HCT116 (cell line): ENCODE measurements at regions not wholly inside any gene's neighbourhood (a gene's known extent, or its start where the extent isn't known, plus 50 kb on each side); places are given as distances from the start of the nearest gene placed in this dataset.

Experiments used
- ATAC-seq: fragments of 200-7000 bp; cut with Tn5 transposase; 2 replicates; pipeline ENCODE4 v1.9.1; 2020; ENCODE audit warnings: mild to moderate bottlenecking, moderate library complexity
- BruUV-seq: library from RNA; stranded (reverse); fragments of 400-500 nt; replicated peaks from 2 replicates; lab custom pipeline; 2021; lab: Mats Ljungman, UMichigan
- CTCF ChIA-PET: fragments of 300-600 bp; sonication (Branson Sonifier 250); formaldehyde crosslinking; loops from one replicate; lab custom pipeline; 2021; ENCODE audit warnings: antibody characterized with exemption; lab: Charles Lee
- POLR2A ChIA-PET: fragments of 300-600, 350-600 bp; sonication (Branson Sonifier 250); formaldehyde crosslinking; loops from one replicate; lab custom pipeline; 2021; ENCODE audit warnings: antibody characterized with exemption; lab: Charles Lee
- RAD21 ChIA-PET, 2 experiments: fragments of 300-600 bp; sonication (Branson Sonifier 250); formaldehyde crosslinking; loops; one replicate each; lab custom pipeline; 2023; ENCODE audit warnings: low total read pairs in 2 of 2; ENCODE audit not compliant: uncharacterized antibody in 2 of 2, unreplicated experiment in 2 of 2, low non-redundant PET in 1 of 2; lab: Charles Lee
- DNase-seq: peaks from one replicate; pipeline ENCODE4 v3.0.0-alpha.2; 2010; ENCODE audit warnings: low read depth, low spot score
- H2AFZ ChIP-seq: fragments of 200-600 bp; shearing (Covaris generic), sonication (generic); 2 replicates; pipeline ENCODE4 v1.6.1; 2017; ENCODE audit warnings: low read depth, mixed run types, mixed read lengths, antibody characterized with exemption, low read length; ENCODE audit not compliant: poor library complexity, severe bottlenecking
- H3K27ac ChIP-seq: 2 replicates; pipeline ENCODE4 v1.5.1; 2012; ENCODE audit warnings: low read depth, low read length
- H3K27me3 ChIP-seq: fragments of 200-600 bp; sonication (generic); 2 replicates; pipeline ENCODE4 v1.6.1; 2016; ENCODE audit warnings: mixed run types, low read length, mixed read lengths; ENCODE audit not compliant: insufficient read depth
- H3K36me3 ChIP-seq, 2 experiments: fragments of 200-500 bp in 1 of 2; fragments of 200-600 bp in 1 of 2; sonication (Bioruptor generic) in 1 of 2; sonication (generic) in 1 of 2; 2 replicates each; pipeline versions ENCODE4 v1.5.1 to v1.6.1; 2014 to 2016; ENCODE audit warnings: low read length in 2 of 2, inconsistent platforms in 1 of 2, mixed read lengths in 1 of 2, mixed run types in 1 of 2; ENCODE audit not compliant: insufficient read depth in 2 of 2, control insufficient read depth in 1 of 2
- H3K4me1 ChIP-seq, 2 experiments: fragments of 200-600 bp in 1 of 2; sonication (generic) in 1 of 2; 2 replicates each; pipeline versions ENCODE4 v1.5.1 to v1.6.1; 2012 to 2017; ENCODE audit warnings: low read length in 2 of 2, inconsistent platforms in 1 of 2, mild to moderate bottlenecking in 1 of 2, mixed read lengths in 1 of 2, mixed run types in 1 of 2, moderate library complexity in 1 of 2; ENCODE audit not compliant: insufficient read depth in 2 of 2, control insufficient read depth in 1 of 2
- H3K4me2 ChIP-seq: fragments of 200-600 bp; sonication (generic); 2 replicates; pipeline ENCODE4 v1.6.1; 2017; ENCODE audit warnings: mixed run types, low read length, mixed read lengths
- H3K4me3 ChIP-seq, 2 experiments: fragments of 200-600 bp in 1 of 2; sonication (generic) in 1 of 2; replicated peaks in 1 of 2; 2 replicates each; pipeline ENCODE4 v1.5.1; 2011 to 2016; ENCODE audit warnings: low read length in 2 of 2, control low read depth in 1 of 2, low read depth in 1 of 2, mild to moderate bottlenecking in 1 of 2, mixed read lengths in 1 of 2, mixed run types in 1 of 2
- H3K79me2 ChIP-seq: fragments of 200-600 bp; sonication (generic); 2 replicates; pipeline ENCODE4 v1.6.1; 2017; ENCODE audit warnings: mild to moderate bottlenecking, mixed run types, low read length, moderate library complexity, mixed read lengths; ENCODE audit not compliant: insufficient read depth
- H3K9ac ChIP-seq: fragments of 200-600 bp; sonication (generic); 2 replicates; pipeline ENCODE4 v1.6.1; 2016; ENCODE audit warnings: low read length, mixed read lengths
- H3K9me2 ChIP-seq: fragments of 200-600 bp; sonication (generic), shearing (Covaris generic); 2 replicates; pipeline ENCODE4 v1.6.1; 2017; ENCODE audit warnings: mixed run types, mild to moderate bottlenecking, moderate library complexity; ENCODE audit not compliant: insufficient read depth
- H3K9me3 ChIP-seq, 2 experiments: fragments of 200-500 bp in 1 of 2; fragments of 200-600 bp in 1 of 2; sonication (Bioruptor generic) in 1 of 2; sonication (generic) in 1 of 2; 2 replicates each; pipeline ENCODE4 v1.6.1; 2014 to 2017; ENCODE audit warnings: low read length in 2 of 2, mixed read lengths in 2 of 2, inconsistent platforms in 1 of 2, low read depth in 1 of 2, mild to moderate bottlenecking in 1 of 2, mixed run types in 1 of 2, moderate library complexity in 1 of 2; ENCODE audit not compliant: control insufficient read depth in 1 of 2, insufficient read depth in 1 of 2
- H4K20me1 ChIP-seq: fragments of 200-600 bp; sonication (generic), shearing (Covaris generic); 2 replicates; pipeline ENCODE4 v1.6.1; 2017; ENCODE audit warnings: mixed run types, mild to moderate bottlenecking, moderate library complexity; ENCODE audit not compliant: insufficient read depth
- CBX3 ChIP-seq: IDR thresholded peaks from 2 replicates; pipeline ENCODE4 v1.6.1; 2012; ENCODE audit warnings: low read depth
- EGR1 ChIP-seq: IDR thresholded peaks from 2 replicates; pipeline ENCODE4 v1.6.1; 2012; ENCODE audit warnings: low read depth
- EZH2 ChIP-seq: fragments of 200-600 bp; sonication (generic); IDR thresholded peaks from 2 replicates; pipeline ENCODE4 v1.6.1; 2017; ENCODE audit warnings: antibody characterized with exemption, mixed run types
- FOSL1 ChIP-seq: IDR thresholded peaks from 2 replicates; pipeline ENCODE4 v1.6.1; 2012; ENCODE audit warnings: low read depth
- JUND ChIP-seq: IDR thresholded peaks from 2 replicates; pipeline ENCODE4 v1.6.1; 2012
- POLR2A ChIP-seq: IDR thresholded peaks from 2 replicates; pipeline ENCODE4 v1.7.0; 2011; ENCODE audit warnings: borderline replicate concordance; ENCODE audit not compliant: insufficient read depth, insufficient read length; ENCODE audit errors: extremely low read depth
- POLR2AphosphoS5 ChIP-seq: IDR thresholded peaks from 2 replicates; pipeline ENCODE4 v1.6.1; 2011; ENCODE audit warnings: mild to moderate bottlenecking, low read depth, low read length, moderate library complexity
- SIN3A ChIP-seq: IDR thresholded peaks from 2 replicates; pipeline ENCODE4 v1.6.1; 2012; ENCODE audit warnings: low read depth
- SP1 ChIP-seq: IDR thresholded peaks from 2 replicates; pipeline ENCODE4 v1.6.1; 2012; ENCODE audit warnings: low read depth
- YY1 ChIP-seq: IDR thresholded peaks from 2 replicates; pipeline ENCODE4 v1.6.1; 2011; ENCODE audit warnings: low read length, low read depth, moderate library complexity, mild to moderate bottlenecking; ENCODE audit not compliant: insufficient replicate concordance; ENCODE audit errors: extremely low read depth
- ZFX ChIP-seq: fragments of 450-650 bp; IDR thresholded peaks from 2 replicates; pipeline ENCODE4 v1.6.1; 2017
- ZNF274 ChIP-seq: fragments of 200-500 bp; sonication (Bioruptor generic); IDR thresholded peaks from 2 replicates; pipeline ENCODE4 v1.6.1; 2014; ENCODE audit warnings: mild to moderate bottlenecking, low read depth, low read length, inconsistent platforms
- intact Hi-C: fragments of 100-400 bp; cut with micrococcal nuclease; formaldehyde crosslinking; loops from 2 replicates; pipeline ENCODE4 v1.10.0; 2022
- TF ChIP-seq, protein P1 (sequence below): IDR thresholded peaks from 2 replicates; pipeline ENCODE4 v1.6.1; 2012; ENCODE audit warnings: low read depth

DNA sequence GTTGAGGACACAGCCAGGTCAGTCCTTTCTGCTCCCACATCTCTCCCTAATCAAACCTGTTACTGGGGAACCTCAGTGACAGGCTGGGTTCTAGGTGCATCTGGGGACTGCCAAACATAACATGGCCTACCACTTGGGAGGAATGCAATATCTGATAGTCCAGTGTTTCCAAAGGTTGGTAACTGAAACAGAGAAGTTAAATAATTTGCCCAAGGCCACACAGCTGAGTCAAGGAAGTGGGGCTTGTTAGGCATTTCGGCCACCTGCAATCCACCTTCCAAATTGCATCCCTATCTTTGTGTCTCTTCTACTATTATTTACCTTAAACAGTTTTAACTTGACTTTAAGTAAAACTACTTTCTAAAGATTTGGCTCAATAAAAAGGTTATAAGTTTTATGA lies 731.3 kb downstream of the UQCRFS1 start:
- intact Hi-C loops: no loop called here
- POLR2A ChIA-PET: no interaction called here
- no peaks in the 10 kb centered on the region for H3K27me3 ChIP-seq
- no peaks in the 10 kb centered on the region for H4K20me1 ChIP-seq
- H3K79me2 ChIP-seq: no peaks in the 10 kb centered on the region
- H3K27ac ChIP-seq: no peak overlapping the region
- H3K9me3 ChIP-seq: peaks cover 0 to 38% of the 10 kb centered on the region in 2 experiments; a peak in 2 of 4 replicates
- no peak overlapping the region for H3K4me3 ChIP-seq
- RAD21 ChIA-PET: no interaction called here
- CTCF ChIA-PET: no interaction called here
- H3K36me3 ChIP-seq: no peaks in the 10 kb centered on the region
- ATAC-seq: no peak
- no peak overlapping the region for H3K4me2 ChIP-seq
- H3K9ac ChIP-seq: no peak overlapping the region
- no peaks in the 10 kb centered on the region for H3K9me2 ChIP-seq
- TF ChIP-seq SIN3A (no peak), POLR2A (no peak)
- no peak overlapping the region for H2AFZ ChIP-seq
- no TSS peak for BruUV-seq
- no peaks in the 10 kb centered on the region for H3K4me1 ChIP-seq
- DNase-seq: no peak

DNA sequence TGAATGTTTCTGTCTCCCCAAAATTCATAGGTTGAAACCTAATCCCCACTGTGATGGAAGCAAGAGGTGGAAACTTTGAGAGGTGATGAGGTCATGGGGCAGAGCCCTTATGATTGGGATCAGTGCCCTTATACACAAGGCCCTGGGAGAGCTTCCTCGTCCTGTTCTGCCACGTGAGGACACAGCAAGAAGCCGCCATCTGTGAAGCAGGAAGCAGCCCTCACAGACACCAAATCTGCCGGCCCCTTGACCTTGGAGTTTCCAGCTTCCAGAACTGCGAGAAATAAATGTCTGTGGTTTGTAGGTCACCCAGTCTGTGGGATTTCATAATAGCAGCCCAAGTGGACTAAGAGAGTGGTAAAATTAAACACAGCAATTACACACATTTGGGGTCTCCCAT lies 737.4 kb downstream of the UQCRFS1 start:
- TF ChIP-seq ZNF274: no peak
- no peak for TF ChIP-seq SP1
- no peak for TF ChIP-seq ZFX
- TF ChIP-seq EZH2: no peak
- TF ChIP-seq CBX3: no peak
- no peak for TF ChIP-seq SIN3A
- TF ChIP-seq, protein P1, sequence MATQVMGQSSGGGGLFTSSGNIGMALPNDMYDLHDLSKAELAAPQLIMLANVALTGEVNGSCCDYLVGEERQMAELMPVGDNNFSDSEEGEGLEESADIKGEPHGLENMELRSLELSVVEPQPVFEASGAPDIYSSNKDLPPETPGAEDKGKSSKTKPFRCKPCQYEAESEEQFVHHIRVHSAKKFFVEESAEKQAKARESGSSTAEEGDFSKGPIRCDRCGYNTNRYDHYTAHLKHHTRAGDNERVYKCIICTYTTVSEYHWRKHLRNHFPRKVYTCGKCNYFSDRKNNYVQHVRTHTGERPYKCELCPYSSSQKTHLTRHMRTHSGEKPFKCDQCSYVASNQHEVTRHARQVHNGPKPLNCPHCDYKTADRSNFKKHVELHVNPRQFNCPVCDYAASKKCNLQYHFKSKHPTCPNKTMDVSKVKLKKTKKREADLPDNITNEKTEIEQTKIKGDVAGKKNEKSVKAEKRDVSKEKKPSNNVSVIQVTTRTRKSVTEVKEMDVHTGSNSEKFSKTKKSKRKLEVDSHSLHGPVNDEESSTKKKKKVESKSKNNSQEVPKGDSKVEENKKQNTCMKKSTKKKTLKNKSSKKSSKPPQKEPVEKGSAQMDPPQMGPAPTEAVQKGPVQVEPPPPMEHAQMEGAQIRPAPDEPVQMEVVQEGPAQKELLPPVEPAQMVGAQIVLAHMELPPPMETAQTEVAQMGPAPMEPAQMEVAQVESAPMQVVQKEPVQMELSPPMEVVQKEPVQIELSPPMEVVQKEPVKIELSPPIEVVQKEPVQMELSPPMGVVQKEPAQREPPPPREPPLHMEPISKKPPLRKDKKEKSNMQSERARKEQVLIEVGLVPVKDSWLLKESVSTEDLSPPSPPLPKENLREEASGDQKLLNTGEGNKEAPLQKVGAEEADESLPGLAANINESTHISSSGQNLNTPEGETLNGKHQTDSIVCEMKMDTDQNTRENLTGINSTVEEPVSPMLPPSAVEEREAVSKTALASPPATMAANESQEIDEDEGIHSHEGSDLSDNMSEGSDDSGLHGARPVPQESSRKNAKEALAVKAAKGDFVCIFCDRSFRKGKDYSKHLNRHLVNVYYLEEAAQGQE: no peak
- TF ChIP-seq JUND: no peak
- TF ChIP-seq FOSL1: no peak
- no peak for TF ChIP-seq POLR2AphosphoS5
- no peak for TF ChIP-seq YY1
- TF ChIP-seq POLR2A: no peak
- no peak for TF ChIP-seq EGR1
- POLR2A ChIA-PET: no interaction called here

More for the DNA sequence above, 737.4 kb downstream of the UQCRFS1 start:
- intact Hi-C loops: no loop called here
- Histone ChIP-seq H3K4me2 (no peak overlapping the region), H3K27ac (no peak overlapping the region), H2AFZ (no peak overlapping the region), H3K4me1 (no peaks in the 10 kb centered on the region), H3K9me3 (peaks cover 4 to 29% of the 10 kb centered on the region in 2 experiments; a peak in 2 of 4 replicates), H3K36me3 (no peaks in the 10 kb centered on the region), H4K20me1 (no peaks in the 10 kb centered on the region), H3K79me2 (no peaks in the 10 kb centered on the region), H3K4me3 (no peak overlapping the region), H3K27me3 (no peaks in the 10 kb centered on the region), H3K9ac (no peak overlapping the region), H3K9me2 (no peaks in the 10 kb centered on the region)
- no TSS peak for BruUV-seq
- ChIA-PET CTCF (no interaction called here), RAD21 (no interaction called here)
- no peak for ATAC-seq
- no peak for DNase-seq
